ENCODE measurements at regions not wholly inside any gene's neighbourhood (a gene's known extent, or its start where the extent isn't known, plus 50 kb on each side); places are given as distances from the start of the nearest gene placed in this dataset.

- Histone ChIP-seq H3K4me3 (ENCODE audit: low read length) (no peak overlapping the region), H3K27me3 (ENCODE audit: control insufficient read depth, low read length) (no peaks in the 10 kb centered on the region), H3F3A (ENCODE audit: control insufficient read depth, insufficient read depth) (no peaks in the 10 kb centered on the region), H3K9me2 (replicated peaks; ENCODE audit: control insufficient read depth, low read length) (no peaks in the 10 kb centered on the region), H3K27ac (ENCODE audit: low read depth, low read length) (no peak overlapping the region), H3K79me2 (ENCODE audit: control insufficient read depth, low read length) (no peaks in the 10 kb centered on the region), H3K36me3 (ENCODE audit: control insufficient read depth, low read length) (no peaks in the 10 kb centered on the region), H3K9me3 (ENCODE audit: control insufficient read depth, insufficient read depth, low read length) (no peaks in the 10 kb centered on the region), H4K20me1 (ENCODE audit: control insufficient read depth, insufficient read depth, low read depth, low read length) (no peaks in the 10 kb centered on the region), H3K4me2 (ENCODE audit: low read length) (no peak overlapping the region), H3K4me1 (ENCODE audit: control insufficient read depth, low read length) (no peaks in the 10 kb centered on the region)
- TF ChIP-seq EZH2phosphoT487 (IDR thresholded peaks at IDR 0.05; ENCODE audit: borderline replicate concordance, low read length) (no peak), CTCF (IDR thresholded peaks at IDR 0.05; ENCODE audit: low read depth, low read length, poor library complexity, severe bottlenecking) (no peak)
These were observed 605.6 kb upstream of the TEX47 start for GRCh38 chr7:89401099-89401498.

GRCh38 chr7:89401690-89402089, 606.2 kb upstream of the TEX47 start:
- Histone ChIP-seq H3K4me2 (ENCODE audit: low read length) (no peak overlapping the region), H3K9me3 (ENCODE audit: control insufficient read depth, insufficient read depth, low read length) (no peaks in the 10 kb centered on the region), H3K9me2 (replicated peaks; ENCODE audit: control insufficient read depth, low read length) (no peaks in the 10 kb centered on the region), H3K27ac (ENCODE audit: low read depth, low read length) (no peak overlapping the region), H4K20me1 (ENCODE audit: control insufficient read depth, insufficient read depth, low read depth, low read length) (no peaks in the 10 kb centered on the region), H3K4me1 (ENCODE audit: control insufficient read depth, low read length) (no peaks in the 10 kb centered on the region), H3K36me3 (ENCODE audit: control insufficient read depth, low read length) (no peaks in the 10 kb centered on the region), H3K4me3 (ENCODE audit: low read length) (no peak overlapping the region), H3K79me2 (ENCODE audit: control insufficient read depth, low read length) (no peaks in the 10 kb centered on the region), H3F3A (ENCODE audit: control insufficient read depth, insufficient read depth) (no peaks in the 10 kb centered on the region), H3K27me3 (ENCODE audit: control insufficient read depth, low read length) (no peaks in the 10 kb centered on the region)
- no peak for TF ChIP-seq CTCF (IDR thresholded peaks at IDR 0.05; ENCODE audit: low read depth, low read length, poor library complexity, severe bottlenecking)
- TF ChIP-seq EZH2phosphoT487 (IDR thresholded peaks at IDR 0.05; ENCODE audit: borderline replicate concordance, low read length), result no peak

- Histone ChIP-seq H4K20me1 (ENCODE audit: control insufficient read depth, insufficient read depth, low read depth, low read length) (no peaks in the 10 kb centered on the region), H3K4me3 (ENCODE audit: low read length) (no peak overlapping the region), H3K36me3 (ENCODE audit: control insufficient read depth, low read length) (no peaks in the 10 kb centered on the region), H3F3A (ENCODE audit: control insufficient read depth, insufficient read depth) (no peaks in the 10 kb centered on the region), H3K4me2 (ENCODE audit: low read length) (no peak overlapping the region), H3K27ac (ENCODE audit: low read depth, low read length) (no peak overlapping the region), H3K9me2 (replicated peaks; ENCODE audit: control insufficient read depth, low read length) (no peaks in the 10 kb centered on the region), H3K27me3 (ENCODE audit: control insufficient read depth, low read length) (no peaks in the 10 kb centered on the region), H3K79me2 (ENCODE audit: control insufficient read depth, low read length) (no peaks in the 10 kb centered on the region), H3K4me1 (ENCODE audit: control insufficient read depth, low read length) (no peaks in the 10 kb centered on the region), H3K9me3 (ENCODE audit: control insufficient read depth, insufficient read depth, low read length) (no peaks in the 10 kb centered on the region)
- TF ChIP-seq CTCF (IDR thresholded peaks at IDR 0.05; ENCODE audit: low read depth, low read length, poor library complexity, severe bottlenecking) (no peak), EZH2phosphoT487 (IDR thresholded peaks at IDR 0.05; ENCODE audit: borderline replicate concordance, low read length) (no peak)
These were observed 656.4 kb upstream of the TEX47 start for GRCh38 chr7:89451911-89452310.

- no peak overlapping the region for H3K27ac ChIP-seq (ENCODE audit: low read depth, low read length)
- no peaks in the 10 kb centered on the region for H3K4me1 ChIP-seq (ENCODE audit: control insufficient read depth, low read length)
- no peaks in the 10 kb centered on the region for H3K27me3 ChIP-seq (ENCODE audit: control insufficient read depth, low read length)
- H3K4me2 ChIP-seq (ENCODE audit: low read length), result no peak overlapping the region
- TF ChIP-seq CTCF (IDR thresholded peaks at IDR 0.05; ENCODE audit: low read depth, low read length, poor library complexity, severe bottlenecking) (no peak), EZH2phosphoT487 (IDR thresholded peaks at IDR 0.05; ENCODE audit: borderline replicate concordance, low read length) (no peak)
- no peaks in the 10 kb centered on the region for H3K9me3 ChIP-seq (ENCODE audit: control insufficient read depth, insufficient read depth, low read length)
- no peaks in the 10 kb centered on the region for H3F3A ChIP-seq (ENCODE audit: control insufficient read depth, insufficient read depth)
- no peaks in the 10 kb centered on the region; the same call in 1 of the 2 replicates for H3K9me2 ChIP-seq (replicated peaks; ENCODE audit: control insufficient read depth, low read length)
- H3K36me3 ChIP-seq (ENCODE audit: control insufficient read depth, low read length), result no peaks in the 10 kb centered on the region
- no peaks in the 10 kb centered on the region for H4K20me1 ChIP-seq (ENCODE audit: control insufficient read depth, insufficient read depth, low read depth, low read length)
- H3K79me2 ChIP-seq (ENCODE audit: control insufficient read depth, low read length), result no peaks in the 10 kb centered on the region
- H3K4me3 ChIP-seq (ENCODE audit: low read length), result no peak overlapping the region
These were observed 661.0 kb upstream of the TEX47 start for GRCh38 chr7:89456556-89456955.
